Activated T-cell treated with anti-CD3 and anti-CD28 coated beads for 1 hour (primary cell): ENCODE measurements at regions not wholly inside any gene's neighbourhood (a gene's known extent, or its start where the extent isn't known, plus 50 kb on each side); places are given as distances from the start of the nearest gene placed in this dataset.
"Not testable (repeated sequence)": the region's sequence is repeated elsewhere in the genome, so short reads cannot be mapped to it uniquely, and the experiment has no call there.

Source experiments
- DNase-seq: peaks from one replicate; pipeline ENCODE4 v3.0.0-alpha.2; 2020; ENCODE audit warnings: low read depth

GRCh38 chr10:78458983-78459638, 425.4 kb downstream of the RPS24 start:
- DNase-seq, result no peak

DNA sequence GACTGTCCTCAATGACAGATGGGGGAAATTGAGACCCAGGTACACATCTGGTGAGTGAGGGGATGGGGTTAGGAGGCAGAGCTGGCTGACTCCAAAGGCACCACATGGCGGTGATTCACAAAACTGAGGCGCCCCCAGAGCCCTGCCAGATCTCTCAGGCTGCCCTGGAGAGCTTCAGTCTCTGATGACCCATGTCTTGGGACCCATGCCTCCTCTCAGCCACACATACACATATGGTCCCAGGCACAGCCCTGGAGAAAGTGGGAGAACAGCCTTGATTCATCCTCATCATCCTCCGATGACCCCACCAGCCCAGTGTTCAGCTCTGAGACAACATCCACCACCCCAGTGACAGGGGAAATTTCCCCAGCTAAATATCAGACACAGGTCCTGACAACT, 426.0 kb downstream of the RPS24 start:
- no peak for DNase-seq

DNA sequence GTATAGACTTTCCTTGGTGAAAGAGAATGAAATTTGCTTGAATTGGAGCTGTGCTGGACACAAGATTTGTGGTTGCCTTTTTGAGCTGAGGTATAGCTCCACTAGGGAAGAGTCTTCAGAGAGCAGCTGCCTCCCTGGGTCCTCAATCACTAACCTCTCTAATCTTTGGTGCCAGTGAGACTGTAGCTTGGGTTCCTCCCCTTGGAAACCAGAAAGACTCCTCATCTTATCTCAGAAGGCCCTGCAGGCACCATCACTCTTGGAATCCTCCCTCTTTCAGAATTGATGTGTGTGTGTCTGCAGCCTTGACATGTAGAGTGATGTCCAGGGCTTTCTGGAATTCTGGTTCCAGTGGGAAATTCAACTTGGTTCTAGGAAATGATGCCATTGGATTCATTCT, 426.5 kb downstream of the RPS24 start:
- DNase-seq, result no peak

DNA sequence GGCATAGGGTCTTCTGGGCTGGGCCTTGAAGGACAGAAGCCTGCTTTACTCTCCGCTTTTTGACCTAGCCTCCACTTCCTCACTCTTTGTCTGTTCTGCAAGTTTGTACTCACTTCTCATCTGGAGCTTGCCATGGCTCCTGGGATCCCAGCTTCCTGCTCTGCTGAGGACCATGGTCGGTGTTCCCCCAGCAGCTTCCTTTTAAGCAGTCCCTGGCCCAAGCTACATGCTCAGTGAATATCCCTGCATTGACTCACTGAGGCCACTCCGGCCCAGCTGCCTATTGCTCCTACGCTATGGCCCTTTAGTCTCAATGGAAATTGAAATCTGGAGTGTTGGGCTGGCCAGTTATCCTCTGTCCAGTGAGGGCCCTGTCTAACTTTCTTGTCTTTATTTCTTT, 427.7 kb downstream of the RPS24 start:
- no peak for DNase-seq

- DNase-seq, result no peak
Observed at GRCh38 chr10:78462176-78462575, 428.5 kb downstream of the RPS24 start.

- no peak for DNase-seq
Observed at GRCh38 chr10:78462726-78463228, 429.1 kb downstream of the RPS24 start.

DNA sequence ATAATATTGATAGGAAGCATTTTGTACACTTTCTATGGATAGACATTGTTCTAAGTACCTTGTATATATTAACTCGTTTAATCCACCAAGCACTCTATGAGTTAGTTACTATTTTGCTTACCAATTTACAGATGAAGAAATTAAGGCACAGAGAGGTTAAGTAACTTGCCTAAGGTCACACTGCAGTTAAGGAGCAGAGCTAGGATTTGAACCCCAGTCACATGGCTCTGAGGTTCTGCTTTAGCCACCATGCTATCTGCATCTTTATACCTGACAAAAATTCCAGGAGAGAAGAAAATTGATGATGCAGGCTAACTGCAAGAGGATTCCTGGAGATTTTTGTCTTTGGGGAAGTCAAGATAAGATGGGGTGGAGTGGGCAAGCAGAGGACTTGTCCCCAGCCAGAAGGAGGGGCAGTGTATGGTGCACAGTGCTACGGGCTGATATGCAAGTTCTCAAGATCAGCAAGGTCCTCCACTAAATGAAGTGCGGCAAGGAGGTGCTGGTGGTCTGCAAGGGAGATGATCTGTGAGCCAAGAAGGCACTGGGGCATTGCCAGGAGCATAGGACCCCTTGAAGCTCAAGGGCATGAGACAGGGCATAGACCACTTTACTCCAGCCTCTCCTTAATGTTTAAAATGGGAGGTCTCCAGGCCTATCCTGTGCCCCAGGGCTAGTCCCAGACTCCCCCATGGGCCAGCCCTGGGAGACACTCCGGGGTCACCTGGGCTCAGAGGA, 430.6 kb downstream of the RPS24 start:
- no peak for DNase-seq

GRCh38 chr10:78464856-78465267, 431.2 kb downstream of the RPS24 start:
- no peak for DNase-seq

- DNase-seq, result no peak
Observed at GRCh38 chr10:78465431-78465830, 431.8 kb downstream of the RPS24 start.

- DNase-seq, result no peak
Observed at GRCh38 chr10:78467496-78468106, 433.9 kb downstream of the RPS24 start.

DNA sequence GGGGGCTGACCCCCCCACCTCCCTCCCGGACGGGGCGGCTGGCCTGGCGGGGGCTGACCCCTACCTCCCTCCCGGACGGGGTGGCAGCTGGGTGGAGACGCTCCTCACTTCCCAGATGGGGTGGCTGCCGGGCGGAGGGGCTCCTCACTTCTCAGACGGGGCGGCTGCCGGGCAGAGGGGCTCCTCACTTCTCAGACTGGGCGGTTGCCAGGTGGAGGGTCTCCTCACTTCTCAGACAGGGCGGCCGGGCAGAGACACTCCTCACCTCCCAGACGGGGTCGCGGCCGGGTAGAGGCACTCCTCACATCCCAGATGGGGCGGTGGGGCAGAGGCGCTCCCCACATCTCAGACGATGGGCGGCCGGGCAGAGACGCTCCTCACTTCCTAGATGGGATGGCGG, 435.1 kb downstream of the RPS24 start:
- DNase-seq, result not testable (repeated sequence)

DNA sequence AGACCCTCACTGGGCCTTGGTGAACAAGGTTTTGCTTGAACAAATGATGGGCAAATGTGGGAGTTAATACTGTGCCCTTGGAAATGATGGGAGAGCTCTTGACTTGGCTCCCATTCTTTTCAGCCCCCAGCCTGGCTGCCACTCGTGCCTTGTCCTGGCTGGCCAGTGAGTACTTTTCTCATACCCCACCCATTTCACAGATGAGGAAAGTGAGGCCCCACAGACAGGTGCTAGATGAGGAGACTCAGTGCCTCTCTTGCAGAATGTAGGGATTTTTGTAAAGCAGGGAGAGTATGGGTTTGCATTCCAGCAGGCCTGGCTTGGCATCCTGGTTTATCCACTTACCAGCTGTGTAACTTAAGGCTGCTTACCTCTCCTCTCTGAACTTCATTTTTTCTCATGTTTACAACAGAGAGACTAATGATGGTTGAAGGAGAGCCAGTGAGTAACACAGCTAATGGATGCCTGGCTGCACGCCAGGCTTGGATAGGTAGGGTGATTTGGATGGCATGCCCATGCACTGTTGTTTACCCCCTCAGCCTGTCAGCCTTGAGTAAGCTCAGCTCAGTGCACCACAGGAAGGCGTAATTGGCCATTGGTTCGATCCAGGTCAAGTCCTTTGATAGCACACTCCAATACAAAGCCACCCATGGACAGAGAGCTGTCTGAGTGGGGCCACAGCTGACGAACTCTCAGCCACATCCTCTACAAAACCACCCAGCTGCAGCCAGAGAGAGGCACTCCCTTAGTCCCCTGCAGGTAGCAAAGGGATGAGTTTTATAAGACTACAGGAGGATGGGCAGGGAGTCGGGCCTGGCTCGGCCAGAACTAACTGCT, 436.8 kb downstream of the RPS24 start:
- no peak for DNase-seq

- no peak for DNase-seq
Observed at GRCh38 chr10:78471326-78471722, 437.7 kb downstream of the RPS24 start.

DNA sequence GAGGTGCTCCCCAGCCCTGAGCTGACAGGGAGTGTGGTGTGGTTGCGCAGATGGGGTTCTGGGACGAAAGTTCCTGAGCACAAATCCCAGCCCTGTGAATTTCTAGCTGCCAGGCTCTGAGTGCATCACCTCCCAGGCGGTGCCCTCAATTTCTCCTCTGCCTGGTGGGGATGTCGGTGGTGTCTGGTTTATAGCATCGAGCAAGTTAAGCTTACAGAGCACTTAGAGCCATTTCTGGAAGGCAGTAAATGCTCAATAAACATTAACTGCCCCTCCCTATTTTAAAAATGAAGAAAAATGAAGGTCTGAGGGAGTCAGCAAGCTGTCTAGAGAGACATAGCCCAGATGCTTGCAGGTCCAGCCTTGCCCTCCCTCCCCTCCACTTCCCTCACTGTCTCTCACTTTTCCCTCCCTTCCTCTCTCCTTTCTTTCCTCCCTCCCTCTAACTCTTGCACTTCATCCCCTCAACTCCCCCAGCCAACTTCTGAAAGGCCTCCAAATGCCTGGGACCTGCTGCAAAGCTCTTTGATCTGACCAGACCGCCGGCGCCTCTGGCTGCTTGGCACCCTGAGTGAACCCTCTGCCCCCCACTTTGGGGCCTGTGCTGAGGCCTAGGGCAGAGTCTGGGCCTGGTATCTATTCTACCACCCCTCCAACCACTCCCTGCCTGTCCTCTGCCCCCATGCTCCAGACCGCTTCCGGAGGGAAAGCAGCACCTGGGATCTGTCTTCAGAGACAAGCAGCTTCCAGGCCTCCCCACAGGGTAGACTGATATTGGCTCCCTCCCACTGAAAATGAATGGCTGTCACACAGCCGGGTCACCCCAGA, 438.3 kb downstream of the RPS24 start:
- DNase-seq, result no peak

GRCh38 chr10:78472551-78472890, 438.9 kb downstream of the RPS24 start:
- no peak for DNase-seq

- DNase-seq, result no peak
Observed at GRCh38 chr10:78473006-78473405, 439.3 kb downstream of the RPS24 start.

GRCh38 chr10:78474743-78475142, 441.1 kb downstream of the RPS24 start:
- no peak for DNase-seq

DNA sequence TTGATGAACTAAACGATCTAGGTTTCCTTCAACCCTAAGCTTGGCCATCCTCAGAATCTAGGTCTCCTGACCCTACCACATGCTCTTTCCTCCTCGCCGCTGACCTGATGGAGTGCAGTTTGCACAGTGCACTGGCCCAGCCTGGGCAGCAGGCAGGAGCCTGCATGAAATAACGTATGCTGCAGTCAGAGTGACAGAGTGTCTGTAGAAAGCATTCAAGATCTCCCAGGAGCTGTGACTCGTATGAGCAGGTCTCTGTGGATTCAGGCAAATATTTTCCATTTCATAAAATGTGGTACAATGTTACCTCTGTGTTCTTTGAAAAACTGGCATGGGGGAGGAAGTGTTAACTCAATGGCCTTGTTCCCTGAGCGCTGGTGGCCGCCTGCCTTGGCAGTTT, 441.8 kb downstream of the RPS24 start:
- DNase-seq, result no peak

DNA sequence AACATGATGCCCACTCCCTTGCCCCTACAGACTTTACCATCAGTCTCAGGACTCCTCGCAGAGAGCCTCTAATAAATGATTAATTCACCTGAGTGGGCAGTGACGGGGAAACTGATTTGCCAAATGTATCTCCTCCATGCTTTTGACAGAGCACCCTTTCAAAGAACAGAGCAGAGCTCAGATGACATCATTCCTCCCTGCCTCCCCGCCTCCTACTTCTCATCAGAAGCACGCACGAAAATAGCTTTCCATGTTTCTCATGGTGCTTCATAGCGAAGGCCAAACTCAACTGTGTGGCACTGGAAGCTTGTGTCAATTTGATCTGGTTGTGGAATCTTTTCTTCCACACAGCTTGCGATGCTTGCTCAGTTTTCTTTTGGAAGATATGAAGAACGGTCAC, 442.5 kb downstream of the RPS24 start:
- DNase-seq, result no peak

- no peak for DNase-seq
Observed at GRCh38 chr10:78476844-78477243, 443.2 kb downstream of the RPS24 start.

DNA sequence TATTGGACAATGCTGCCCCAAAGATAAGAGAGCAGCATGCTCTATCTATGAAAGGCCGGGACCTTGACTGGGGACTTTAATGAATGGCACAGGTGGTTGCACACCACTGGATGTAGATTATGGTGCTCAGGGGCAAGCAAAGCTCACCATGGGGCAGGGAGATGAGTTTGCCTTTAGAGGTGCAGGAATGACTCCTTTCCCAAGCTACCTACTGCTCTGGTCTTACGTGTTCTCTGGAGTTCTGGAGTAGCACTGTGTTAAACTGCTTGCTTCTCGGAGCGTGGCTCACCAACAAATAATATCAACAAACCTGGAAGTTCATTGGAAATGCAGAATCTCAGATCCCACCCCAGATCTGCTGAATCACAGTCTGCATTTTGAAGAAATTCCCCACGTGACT, 445.3 kb downstream of the RPS24 start:
- DNase-seq, result no peak

DNA sequence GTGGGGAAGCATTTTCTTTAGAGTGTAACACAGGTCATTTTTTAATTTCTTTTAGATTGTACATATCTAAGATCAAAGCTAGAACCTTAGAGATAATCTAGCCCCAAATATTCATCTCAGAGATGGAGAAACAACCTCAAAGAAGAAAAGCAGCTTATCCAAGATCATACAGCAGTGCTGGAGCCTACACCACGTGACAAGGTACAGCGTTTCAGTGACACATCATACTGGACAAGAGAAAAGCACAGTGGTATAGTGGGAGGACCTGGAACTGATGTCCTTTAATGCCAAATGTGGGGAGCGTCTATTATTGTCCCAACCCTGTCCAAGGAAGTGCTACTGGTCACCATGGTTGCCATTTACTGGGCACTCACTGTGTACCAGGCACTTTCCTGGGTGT, 445.8 kb downstream of the RPS24 start:
- no peak for DNase-seq
